Activated CD4-positive, CD25-positive, alpha-beta regulatory T cell (primary cell): ENCODE measurements at regions not wholly inside any gene's neighbourhood (a gene's known extent, or its start where the extent isn't known, plus 50 kb on each side); places are given as distances from the start of the nearest gene placed in this dataset.

Experiments
- DNase-seq, 4 experiments: peaks; one replicate each; lab custom pipeline; 2025; lab: John Stamatoyannopoulos, UW

DNA sequence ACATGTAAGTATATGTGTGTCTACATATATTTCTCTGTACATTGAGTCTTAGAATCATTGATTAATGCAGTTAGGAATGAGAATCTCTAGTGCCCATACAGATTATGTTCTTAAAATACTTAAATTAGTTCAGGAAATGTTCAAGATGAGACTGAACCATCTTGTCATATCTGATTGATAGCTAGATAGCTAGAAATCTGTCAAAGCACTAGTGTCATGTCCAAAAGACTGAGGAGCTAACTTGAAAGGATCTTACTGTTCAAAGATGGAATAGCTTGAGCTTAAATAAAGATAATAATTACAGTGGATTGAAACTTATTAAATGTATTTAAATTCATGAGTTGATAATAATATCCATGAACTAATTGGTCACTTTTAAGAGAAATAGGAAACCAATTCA, 191.7 kb upstream of the TCF21 start:
- DNase-seq: no peak

- DNase-seq: no peak
Measured at GRCh38 chr6:133697666-133698065, 191.2 kb upstream of the TCF21 start.

DNA sequence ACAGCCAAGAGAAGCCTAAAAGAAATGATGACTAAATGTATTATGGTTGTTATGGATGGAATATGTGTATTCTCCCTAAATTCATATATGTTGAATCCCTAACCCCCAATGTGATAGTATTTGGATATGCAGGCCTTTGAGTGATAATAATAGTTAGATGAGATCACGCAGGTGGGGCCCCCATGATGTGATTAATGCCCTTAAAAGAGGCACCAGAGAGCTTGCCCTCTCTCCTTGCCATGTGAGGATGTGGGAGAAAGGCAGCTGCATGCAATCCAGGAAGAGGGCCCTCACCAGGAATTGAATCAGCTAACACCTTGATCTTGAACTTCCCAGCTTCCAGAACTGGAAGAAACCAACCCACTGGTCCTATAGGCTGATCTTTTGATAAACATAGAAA, 190.6 kb upstream of the TCF21 start:
- no peak for DNase-seq

DNA sequence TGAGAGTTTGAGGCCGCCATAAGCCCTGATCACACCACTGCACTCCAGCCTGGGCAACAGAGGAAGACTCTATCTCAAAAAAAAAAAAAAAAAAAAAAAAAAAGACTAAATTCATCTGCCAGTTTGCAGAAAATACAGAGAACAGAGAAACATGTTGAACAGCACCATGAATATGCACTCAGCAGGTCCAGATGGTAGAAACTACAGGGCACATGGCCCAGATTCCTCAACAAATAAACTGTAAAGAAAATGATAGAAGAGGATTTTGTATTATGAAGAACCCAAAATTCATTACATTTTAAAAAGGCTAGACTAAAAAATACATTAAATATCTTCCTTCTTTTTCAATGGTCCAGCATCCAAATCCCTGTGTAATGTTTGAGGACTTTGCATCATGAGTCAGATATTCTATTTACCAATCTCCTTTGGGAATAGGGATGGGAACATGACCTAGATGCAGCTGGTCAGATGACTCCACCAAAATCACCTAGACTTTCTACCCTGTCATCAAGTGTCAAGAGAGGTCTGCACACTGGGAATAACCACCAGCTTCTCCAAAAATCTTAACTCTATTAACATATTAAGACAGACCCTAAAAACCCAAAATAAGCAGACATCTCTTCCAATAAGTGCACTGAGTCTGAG, 189.1 kb upstream of the TCF21 start:
- no peak for DNase-seq

GRCh38 chr6:133701633-133702331, 187.1 kb upstream of the TCF21 start:
- no peak for DNase-seq

DNA sequence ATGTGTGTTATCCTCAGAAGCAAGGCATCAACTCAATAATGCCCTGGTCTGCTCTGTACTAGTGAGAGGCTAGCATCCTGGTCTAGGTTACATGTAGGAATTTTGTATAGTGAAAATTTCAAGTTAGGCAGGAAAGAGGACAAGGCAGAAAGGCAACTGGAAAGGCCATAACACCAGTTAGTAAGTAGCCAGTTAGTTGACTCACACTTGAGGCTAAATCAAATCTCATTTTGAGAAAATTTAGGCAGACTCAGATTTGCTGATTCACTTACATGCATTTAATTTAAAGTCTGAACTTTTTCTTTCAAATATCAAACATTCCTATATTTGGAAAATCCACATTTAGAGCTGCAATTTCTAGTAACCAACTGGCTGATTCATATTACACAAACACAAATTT, 184.5 kb upstream of the TCF21 start:
- no peak for DNase-seq

DNA sequence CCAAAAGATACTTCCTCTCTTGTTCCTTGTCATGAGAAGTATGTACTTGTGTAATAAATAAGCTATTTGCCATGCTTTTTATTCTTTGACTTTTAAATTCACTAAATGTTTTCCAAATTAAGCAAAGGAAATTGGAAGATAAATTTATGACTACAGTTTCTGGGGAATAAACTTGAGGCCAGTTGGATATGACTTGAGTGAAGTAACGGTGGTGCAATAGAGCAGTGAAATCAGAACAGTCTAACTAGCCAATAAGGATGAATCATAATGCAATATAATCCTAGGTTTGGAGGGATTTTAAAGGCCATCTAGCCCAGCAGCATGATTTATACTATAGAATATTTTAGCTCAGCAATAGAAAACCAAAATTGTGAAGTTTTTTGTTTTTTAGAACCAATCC, 183.8 kb upstream of the TCF21 start:
- DNase-seq: no peak

- DNase-seq: no peak
Measured at GRCh38 chr6:133705731-133706130, 183.2 kb upstream of the TCF21 start.

DNA sequence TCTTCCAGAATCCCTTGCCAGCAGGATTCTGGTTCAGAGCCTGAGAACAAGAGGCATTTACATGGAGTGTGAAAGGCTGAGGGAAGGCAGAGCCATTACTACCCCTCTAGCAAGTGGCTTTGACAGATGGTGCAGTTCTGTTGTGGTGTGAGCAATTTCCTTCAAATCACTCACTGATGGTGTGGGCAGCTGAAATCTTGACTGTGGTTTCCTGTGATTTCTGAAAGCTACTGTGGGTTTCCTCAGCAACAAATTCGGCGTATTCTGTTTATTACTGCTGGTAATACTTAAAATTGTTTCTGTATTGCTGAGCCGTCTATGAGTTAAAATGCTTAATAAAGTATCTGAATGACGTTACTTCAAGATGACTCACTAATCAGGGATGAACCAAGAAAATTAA, 181.5 kb upstream of the TCF21 start:
- DNase-seq: no peak

- no peak for DNase-seq
Measured at GRCh38 chr6:133710826-133711225, 178.1 kb upstream of the TCF21 start.

- DNase-seq: no peak
Measured at GRCh38 chr6:133715270-133715669, 173.6 kb upstream of the TCF21 start.

DNA sequence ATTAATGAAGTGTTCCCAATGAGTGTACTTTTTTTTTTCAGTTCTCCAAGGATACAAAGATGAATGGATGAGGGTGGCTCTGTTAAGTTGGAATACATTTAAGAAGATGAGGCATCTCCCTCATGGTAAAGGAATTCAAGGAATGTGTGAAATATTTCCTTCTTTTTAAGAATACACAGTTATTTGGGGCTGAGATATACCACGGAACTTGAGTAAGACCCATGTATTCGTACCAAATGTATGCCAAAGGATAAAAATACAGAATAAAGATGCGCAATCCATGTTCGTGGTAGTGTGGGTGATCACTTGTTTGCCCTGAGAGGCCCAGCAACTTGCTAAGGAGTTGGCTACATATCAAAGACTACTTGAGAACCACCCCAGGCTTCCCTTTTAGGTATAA, 164.2 kb upstream of the TCF21 start:
- DNase-seq: no peak

DNA sequence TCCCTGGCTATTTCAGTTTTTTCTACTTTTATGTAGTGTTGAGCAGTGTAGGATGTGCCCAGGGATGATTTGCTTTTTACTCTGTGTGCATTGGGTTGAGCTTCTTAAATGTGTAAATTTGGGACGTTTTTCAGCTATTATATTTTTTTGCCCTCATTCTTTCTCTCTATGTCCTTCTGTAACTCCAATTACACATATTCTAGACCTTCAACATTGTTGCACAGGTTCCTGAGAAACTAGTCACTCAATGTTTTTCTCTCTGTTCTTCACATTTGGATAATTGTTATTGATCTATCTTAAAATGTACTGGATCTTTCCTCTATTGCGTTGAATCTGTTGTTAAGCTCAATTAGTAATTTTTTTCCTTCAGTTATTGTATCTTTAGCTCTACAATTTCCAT, 162.7 kb upstream of the TCF21 start:
- no peak for DNase-seq

GRCh38 chr6:133730881-133731280, 158.0 kb upstream of the TCF21 start:
- DNase-seq: no peak

DNA sequence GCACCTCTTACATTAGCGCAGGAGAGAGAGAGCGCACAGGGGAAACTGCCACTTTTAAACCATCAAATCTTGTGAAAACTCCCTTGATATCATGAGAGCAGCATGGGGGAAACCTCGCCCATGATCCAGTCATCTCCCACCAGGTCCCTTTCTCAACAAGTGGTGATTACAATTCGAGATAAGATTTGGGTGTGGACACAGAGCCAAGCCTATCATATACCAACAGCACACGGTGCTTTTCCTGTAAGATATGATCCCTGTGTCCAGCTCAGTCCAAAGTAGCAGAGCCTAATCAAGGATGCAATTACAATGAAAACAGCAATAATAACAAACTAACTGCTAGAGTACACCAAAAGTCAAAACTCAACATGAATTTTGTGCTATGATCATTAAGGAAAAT, 148.7 kb upstream of the TCF21 start:
- no peak for DNase-seq

DNA sequence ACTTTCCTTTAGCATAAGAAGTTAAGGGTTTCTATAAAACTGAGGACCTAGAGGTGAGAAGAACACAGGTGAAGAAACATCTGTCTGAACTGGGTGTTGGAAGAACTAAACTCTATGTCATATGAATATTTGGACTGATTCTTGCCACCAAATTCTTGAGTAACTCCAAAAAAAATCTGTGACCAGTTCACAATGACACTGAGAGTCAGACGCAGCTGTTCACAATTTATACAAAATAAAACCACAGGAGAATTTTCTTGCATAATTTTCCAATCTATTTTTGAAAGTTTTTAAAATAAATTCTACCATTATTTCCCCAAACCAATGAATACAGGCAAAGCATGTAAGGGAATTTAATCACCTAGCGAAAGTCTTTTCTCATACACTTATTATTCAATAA, 148.1 kb upstream of the TCF21 start:
- DNase-seq: no peak

- no peak for DNase-seq
Measured at GRCh38 chr6:133741375-133741861, 147.5 kb upstream of the TCF21 start.

- no peak for DNase-seq
Measured at GRCh38 chr6:133743621-133744020, 145.3 kb upstream of the TCF21 start.

DNA sequence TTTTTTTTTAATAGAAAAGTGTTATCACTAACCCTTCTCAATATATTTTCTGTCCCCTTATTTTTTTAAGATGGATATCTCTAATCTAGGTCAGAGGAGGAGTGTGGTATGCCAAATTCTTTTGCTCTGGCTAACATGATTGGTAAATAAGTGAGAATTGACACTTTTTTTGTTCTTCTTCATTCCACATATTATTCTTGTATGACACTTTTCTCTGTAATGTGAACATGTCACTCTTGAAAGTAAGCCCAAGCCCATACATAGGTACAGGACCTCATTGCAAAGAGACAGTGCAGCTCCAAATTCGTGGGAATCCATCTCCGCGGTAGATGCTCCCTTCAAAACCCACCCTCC, 142.5 kb upstream of the TCF21 start:
- no peak for DNase-seq

DNA sequence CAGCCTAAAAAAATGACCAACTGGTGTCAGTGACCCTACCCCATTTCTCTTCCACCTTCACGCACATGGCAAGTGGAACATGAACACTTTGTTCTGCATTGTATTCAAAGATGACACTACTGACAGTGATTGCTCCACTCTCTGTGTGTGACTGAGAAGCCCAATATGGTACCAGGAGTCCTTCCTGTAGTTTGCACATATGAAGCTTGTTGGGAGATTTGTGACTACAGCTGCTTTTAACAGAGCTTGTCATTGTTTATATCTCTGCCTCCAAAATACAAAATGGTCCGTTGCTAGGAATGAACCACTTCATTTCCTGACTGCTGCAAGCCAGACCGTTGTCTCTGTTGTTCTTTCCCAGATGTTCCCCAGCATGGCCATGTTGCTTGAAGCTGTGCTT, 140.3 kb upstream of the TCF21 start:
- DNase-seq: no peak

GRCh38 chr6:133749427-133749826, 139.5 kb upstream of the TCF21 start:
- no peak for DNase-seq

DNA sequence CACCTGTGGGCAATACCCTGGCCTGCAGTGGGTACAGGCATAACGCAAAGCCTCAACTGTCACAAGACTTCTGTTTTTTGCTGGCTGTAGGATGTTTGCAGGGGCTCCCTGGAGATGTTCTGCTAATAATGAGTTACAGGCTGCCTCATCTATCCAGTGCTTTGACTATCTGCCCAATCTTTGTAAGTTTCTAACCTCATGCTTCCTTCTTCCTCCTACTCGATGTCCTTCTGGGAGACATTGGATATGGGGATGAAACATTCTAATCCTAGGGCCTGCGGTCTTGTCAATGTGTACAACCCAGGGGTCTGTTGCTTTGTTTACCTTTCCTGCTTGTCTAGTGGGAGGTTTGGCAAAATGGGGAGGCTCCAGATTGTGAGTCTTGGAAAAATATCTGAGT, 136.8 kb upstream of the TCF21 start:
- no peak for DNase-seq

DNA sequence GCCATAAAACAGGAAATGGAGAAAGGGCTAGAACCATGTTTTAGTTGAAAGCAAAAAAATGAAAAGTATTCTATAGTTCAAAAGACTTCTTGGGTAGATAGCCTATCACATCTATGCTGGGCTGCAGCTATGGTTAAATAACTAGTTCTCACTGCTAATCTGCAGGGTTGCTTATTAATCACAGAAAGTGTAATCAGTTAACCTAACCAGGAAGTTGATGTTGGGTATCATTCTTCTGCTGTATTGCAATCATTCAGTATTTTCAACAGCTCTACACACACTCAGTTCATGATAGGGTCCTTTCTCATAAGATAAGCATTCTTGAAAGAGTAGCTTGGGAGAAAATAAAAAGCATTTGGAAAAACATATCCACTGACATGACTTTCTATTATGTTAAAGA, 135.2 kb upstream of the TCF21 start:
- no peak for DNase-seq

DNA sequence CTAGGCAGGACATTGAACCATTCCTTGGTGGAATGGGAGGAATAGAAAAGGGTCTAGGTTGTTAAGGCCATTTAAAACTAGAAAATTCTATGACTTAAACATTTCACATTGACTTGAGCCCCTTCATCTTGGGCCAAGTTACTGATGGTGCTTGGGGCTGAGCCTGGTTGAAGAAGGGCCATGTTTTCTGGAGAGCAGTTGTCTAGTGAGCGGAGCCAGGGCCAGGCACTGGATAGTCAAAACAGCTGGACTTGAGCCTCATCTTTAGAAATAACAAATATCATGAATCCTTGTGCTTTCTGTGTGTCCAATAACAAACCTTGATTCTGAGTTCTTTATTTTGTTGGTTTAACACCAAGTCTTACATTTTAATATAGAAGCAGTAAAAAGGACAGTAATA, 134.6 kb upstream of the TCF21 start:
- no peak for DNase-seq
